ENCODE measurements at regions not wholly inside any gene's neighbourhood (a gene's known extent, or its start where the extent isn't known, plus 50 kb on each side); places are given as distances from the start of the nearest gene placed in this dataset.
"Not testable (repeated sequence)": the region's sequence is repeated elsewhere in the genome, so short reads cannot be mapped to it uniquely, and the experiment has no call there.

- no peak for DNase-seq (ENCODE audit: low read depth in 2 of 2)
Observed at GRCh38 chr14:89531661-89532335, 114.8 kb upstream of the FOXN3 start.

GRCh38 chr14:89524990-89525667, 108.1 kb upstream of the FOXN3 start:
- DNase-seq (ENCODE audit: low read depth in 2 of 2): no peak

- DNase-seq (ENCODE audit: low read depth in 2 of 2): no peak
Observed at GRCh38 chr14:89524412-89524811, 107.4 kb upstream of the FOXN3 start.

GRCh38 chr14:89521988-89522387, 105.0 kb upstream of the FOXN3 start:
- no peak for DNase-seq (ENCODE audit: low read depth in 2 of 2)

GRCh38 chr14:89519040-89519439, 102.0 kb upstream of the FOXN3 start:
- DNase-seq (ENCODE audit: low read depth in 2 of 2): no peak

- DNase-seq (ENCODE audit: low read depth in 2 of 2): no peak
Observed at GRCh38 chr14:89516173-89516572, 99.1 kb upstream of the FOXN3 start.

- DNase-seq (ENCODE audit: low read depth in 2 of 2): no peak
Observed at GRCh38 chr14:89514601-89515000, 97.6 kb upstream of the FOXN3 start.

GRCh38 chr14:89509891-89510290, 92.9 kb upstream of the FOXN3 start:
- DNase-seq (ENCODE audit: low read depth in 2 of 2): no peak

- no peak for DNase-seq (ENCODE audit: low read depth in 2 of 2)
Observed at GRCh38 chr14:89508863-89509262, 91.8 kb upstream of the FOXN3 start.

GRCh38 chr14:89507926-89508460, 91.0 kb upstream of the FOXN3 start:
- DNase-seq (ENCODE audit: low read depth in 2 of 2): no peak

- DNase-seq (ENCODE audit: low read depth in 2 of 2): no peak
Observed at GRCh38 chr14:89507521-89507920, 90.5 kb upstream of the FOXN3 start.

- not testable (repeated sequence) for DNase-seq (ENCODE audit: low read depth in 2 of 2)
Observed at GRCh38 chr14:89506891-89507452, 89.9 kb upstream of the FOXN3 start.

- no peak for DNase-seq (ENCODE audit: low read depth in 2 of 2)
Observed at GRCh38 chr14:89504602-89505313, 87.7 kb upstream of the FOXN3 start.

GRCh38 chr14:89504091-89504490, 87.1 kb upstream of the FOXN3 start:
- DNase-seq (ENCODE audit: low read depth in 2 of 2): no peak

GRCh38 chr14:89503431-89503996, 86.5 kb upstream of the FOXN3 start:
- no peak for DNase-seq (ENCODE audit: low read depth in 2 of 2)

GRCh38 chr14:89502966-89503365, 85.9 kb upstream of the FOXN3 start:
- no peak for DNase-seq (ENCODE audit: low read depth in 2 of 2)

GRCh38 chr14:89501381-89501780, 84.3 kb upstream of the FOXN3 start:
- no peak for DNase-seq (ENCODE audit: low read depth in 2 of 2)

GRCh38 chr14:89500303-89500702, 83.3 kb upstream of the FOXN3 start:
- no peak for DNase-seq (ENCODE audit: low read depth in 2 of 2)

- DNase-seq (ENCODE audit: low read depth in 2 of 2): no peak
Observed at GRCh38 chr14:89498878-89499277, 81.8 kb upstream of the FOXN3 start.

GRCh38 chr14:89495718-89496117, 78.7 kb upstream of the FOXN3 start:
- no peak for DNase-seq (ENCODE audit: low read depth in 2 of 2)

- DNase-seq (ENCODE audit: low read depth in 2 of 2): no peak
Observed at GRCh38 chr14:89493877-89494634, 77.0 kb upstream of the FOXN3 start.
